B cell (primary cell): ENCODE measurements at regions not wholly inside any gene's neighbourhood (a gene's known extent, or its start where the extent isn't known, plus 50 kb on each side); places are given as distances from the start of the nearest gene placed in this dataset.
"Not testable (repeated sequence)": the region's sequence is repeated elsewhere in the genome, so short reads cannot be mapped to it uniquely, and the experiment has no call there.

Experiments
- EZH2 ChIP-seq: IDR thresholded peaks from 2 replicates; pipeline ENCODE4 v1.6.1; 2012; ENCODE audit warnings: borderline replicate concordance, low read depth, mild to moderate bottlenecking, moderate library complexity, low read length; ENCODE audit not compliant: insufficient read depth, poor library complexity, severe bottlenecking
- TF ChIP-seq, protein P1 (sequence below): fragments of 200-600 bp; IDR thresholded peaks from one replicate; pipeline ENCODE4 v1.8.0; 2022; ENCODE audit warnings: antibody characterized with exemption, mild to moderate bottlenecking

DNA sequence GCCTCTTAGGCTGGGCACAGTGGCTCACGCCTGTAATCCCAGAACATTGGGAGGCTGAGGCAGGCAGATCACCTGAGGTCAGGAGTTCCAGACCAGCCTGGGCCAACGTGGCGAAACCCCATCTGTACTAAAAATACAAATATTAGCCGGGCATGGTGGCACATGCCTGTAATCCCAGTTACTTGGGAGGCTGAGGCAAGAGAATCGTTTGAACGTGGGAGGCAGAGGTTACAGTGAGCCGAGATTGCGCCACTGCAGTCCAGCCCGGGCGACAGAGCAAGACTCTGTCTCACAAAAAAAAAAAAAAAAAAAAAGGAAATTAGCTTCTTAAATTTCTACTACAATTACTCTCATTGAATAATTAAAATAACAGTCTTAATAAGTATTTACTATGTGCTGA, 52.4 kb upstream of the JARID2 start:
- TF ChIP-seq, protein P1, sequence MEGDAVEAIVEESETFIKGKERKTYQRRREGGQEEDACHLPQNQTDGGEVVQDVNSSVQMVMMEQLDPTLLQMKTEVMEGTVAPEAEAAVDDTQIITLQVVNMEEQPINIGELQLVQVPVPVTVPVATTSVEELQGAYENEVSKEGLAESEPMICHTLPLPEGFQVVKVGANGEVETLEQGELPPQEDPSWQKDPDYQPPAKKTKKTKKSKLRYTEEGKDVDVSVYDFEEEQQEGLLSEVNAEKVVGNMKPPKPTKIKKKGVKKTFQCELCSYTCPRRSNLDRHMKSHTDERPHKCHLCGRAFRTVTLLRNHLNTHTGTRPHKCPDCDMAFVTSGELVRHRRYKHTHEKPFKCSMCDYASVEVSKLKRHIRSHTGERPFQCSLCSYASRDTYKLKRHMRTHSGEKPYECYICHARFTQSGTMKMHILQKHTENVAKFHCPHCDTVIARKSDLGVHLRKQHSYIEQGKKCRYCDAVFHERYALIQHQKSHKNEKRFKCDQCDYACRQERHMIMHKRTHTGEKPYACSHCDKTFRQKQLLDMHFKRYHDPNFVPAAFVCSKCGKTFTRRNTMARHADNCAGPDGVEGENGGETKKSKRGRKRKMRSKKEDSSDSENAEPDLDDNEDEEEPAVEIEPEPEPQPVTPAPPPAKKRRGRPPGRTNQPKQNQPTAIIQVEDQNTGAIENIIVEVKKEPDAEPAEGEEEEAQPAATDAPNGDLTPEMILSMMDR: not testable (repeated sequence)
- not testable (repeated sequence) for TF ChIP-seq EZH2
